K562 (cell line): ENCODE measurements at regions not wholly inside any gene's neighbourhood (a gene's known extent, or its start where the extent isn't known, plus 50 kb on each side); places are given as distances from the start of the nearest gene placed in this dataset.

Source experiments
- ARID1B ChIP-seq: fragments of 450-650 bp; IDR thresholded peaks from 2 replicates; pipeline ENCODE4 v1.6.1; 2016; ENCODE audit warnings: antibody characterized with exemption, mild to moderate bottlenecking, inconsistent platforms
- HNRNPUL1 ChIP-seq: fragments of 200-400 bp; formaldehyde crosslinking; IDR thresholded peaks from 2 replicates; pipeline ENCODE4 v1.6.1; 2017; ENCODE audit warnings: low read length
- MCM7 ChIP-seq, 2 experiments: fragments of 450-650 bp; IDR thresholded peaks; 2 replicates each; pipeline ENCODE4 v1.6.1; 2016 to 2018
- OTX1 ChIP-seq: fragments of 450-650 bp; formaldehyde crosslinking; IDR thresholded peaks from 2 replicates; pipeline ENCODE4 v1.4.0; 2022; ENCODE audit warnings: mild to moderate bottlenecking
- PTBP1 ChIP-seq: fragments of 200-400 bp; formaldehyde crosslinking; IDR thresholded peaks from 2 replicates; pipeline ENCODE4 v1.6.1; 2017; ENCODE audit warnings: low read depth, low read length
- SOX6 ChIP-seq: fragments of 450-650 bp; IDR thresholded peaks from 2 replicates; pipeline ENCODE4 v1.6.1; 2014; ENCODE audit warnings: mild to moderate bottlenecking
- TEAD4 ChIP-seq, 2 experiments: sonication (generic) in 1 of 2; formaldehyde crosslinking in 1 of 2; IDR thresholded peaks; 2 replicates each; pipeline versions ENCODE4 v1.6.1 to v1.8.0; 2012 to 2022; ENCODE audit warnings: borderline replicate concordance in 1 of 2, inconsistent platforms in 1 of 2, low read length in 1 of 2, mild to moderate bottlenecking in 1 of 2, missing genetic modification reagents in 1 of 2
- THRAP3 ChIP-seq: fragments of 450-650 bp; IDR thresholded peaks from 2 replicates; pipeline ENCODE4 v1.6.1; 2016; ENCODE audit warnings: mild to moderate bottlenecking, inconsistent platforms, borderline replicate concordance
- ZNF766 ChIP-seq: fragments of 200-800 bp; sonication (Bioruptor generic); conservative IDR thresholded peaks from 2 replicates; pipeline ENCODE4 v1.6.1; 2016; ENCODE audit warnings: missing genetic modification characterization, missing compliant biosample characterization
- TF ChIP-seq, protein P1 (sequence below): fragments of 200-800 bp; sonication (Bioruptor generic); IDR thresholded peaks from 2 replicates; pipeline ENCODE4 v1.6.1; 2017; ENCODE audit warnings: missing genetic modification characterization, missing compliant biosample characterization
- TF ChIP-seq, protein P2 (sequence below): fragments of 200-800 bp; sonication (Bioruptor generic); IDR thresholded peaks from 2 replicates; pipeline ENCODE4 v1.6.1; 2017; ENCODE audit warnings: missing genetic modification characterization, missing compliant biosample characterization

DNA sequence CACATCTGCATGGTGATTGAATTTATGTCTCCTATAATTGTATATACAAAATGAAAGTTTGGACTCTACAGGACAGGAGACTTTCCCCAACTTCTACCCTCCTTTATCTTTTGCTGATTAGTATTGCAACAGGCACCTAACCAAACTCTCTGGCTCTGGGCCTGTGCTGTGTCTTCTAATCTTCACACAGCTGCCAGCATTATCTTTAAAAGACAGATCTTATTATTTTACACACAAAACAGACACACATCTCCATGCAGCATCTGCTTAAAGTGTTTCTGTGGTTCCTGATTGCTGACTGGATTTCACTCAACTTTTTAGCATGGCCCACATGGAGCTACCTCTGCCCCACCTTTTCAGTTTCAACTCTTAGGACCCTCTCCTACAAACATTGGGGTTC lies 154.9 kb upstream of the PELI2 start (continued):
- TF ChIP-seq, protein P1, sequence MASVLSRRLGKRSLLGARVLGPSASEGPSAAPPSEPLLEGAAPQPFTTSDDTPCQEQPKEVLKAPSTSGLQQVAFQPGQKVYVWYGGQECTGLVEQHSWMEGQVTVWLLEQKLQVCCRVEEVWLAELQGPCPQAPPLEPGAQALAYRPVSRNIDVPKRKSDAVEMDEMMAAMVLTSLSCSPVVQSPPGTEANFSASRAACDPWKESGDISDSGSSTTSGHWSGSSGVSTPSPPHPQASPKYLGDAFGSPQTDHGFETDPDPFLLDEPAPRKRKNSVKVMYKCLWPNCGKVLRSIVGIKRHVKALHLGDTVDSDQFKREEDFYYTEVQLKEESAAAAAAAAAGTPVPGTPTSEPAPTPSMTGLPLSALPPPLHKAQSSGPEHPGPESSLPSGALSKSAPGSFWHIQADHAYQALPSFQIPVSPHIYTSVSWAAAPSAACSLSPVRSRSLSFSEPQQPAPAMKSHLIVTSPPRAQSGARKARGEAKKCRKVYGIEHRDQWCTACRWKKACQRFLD (CRISPR knock-in tag) = no peak
- TF ChIP-seq OTX1 (CRISPR knock-in tag) = no peak
- TF ChIP-seq SOX6 = peak; percentile 60
- TF ChIP-seq, protein P2, sequence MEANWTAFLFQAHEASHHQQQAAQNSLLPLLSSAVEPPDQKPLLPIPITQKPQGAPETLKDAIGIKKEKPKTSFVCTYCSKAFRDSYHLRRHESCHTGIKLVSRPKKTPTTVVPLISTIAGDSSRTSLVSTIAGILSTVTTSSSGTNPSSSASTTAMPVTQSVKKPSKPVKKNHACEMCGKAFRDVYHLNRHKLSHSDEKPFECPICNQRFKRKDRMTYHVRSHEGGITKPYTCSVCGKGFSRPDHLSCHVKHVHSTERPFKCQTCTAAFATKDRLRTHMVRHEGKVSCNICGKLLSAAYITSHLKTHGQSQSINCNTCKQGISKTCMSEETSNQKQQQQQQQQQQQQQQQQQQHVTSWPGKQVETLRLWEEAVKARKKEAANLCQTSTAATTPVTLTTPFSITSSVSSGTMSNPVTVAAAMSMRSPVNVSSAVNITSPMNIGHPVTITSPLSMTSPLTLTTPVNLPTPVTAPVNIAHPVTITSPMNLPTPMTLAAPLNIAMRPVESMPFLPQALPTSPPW (CRISPR knock-in tag) = peak; percentile 37; the same call in 1 of the 2 replicates
- TF ChIP-seq ARID1B = peak; percentile 66
- no peak for TF ChIP-seq THRAP3
- TF ChIP-seq ZNF766 (CRISPR knock-in tag) = peak; percentile 48; the same call in 1 of the 2 replicates
- no peak for TF ChIP-seq PTBP1
- TF ChIP-seq TEAD4 (IDR thresholded peaks at IDR 0.05; ENCODE audit: low read length) = peak; percentile 87
- no peak for TF ChIP-seq TEAD4 (CRISPR knock-in tag; IDR thresholded peaks at IDR 0.05; ENCODE audit: borderline replicate concordance)
- no peak for TF ChIP-seq HNRNPUL1
- no peak for TF ChIP-seq MCM7 (IDR thresholded peaks at IDR 0.05)
